ENCODE measurements at regions not wholly inside any gene's neighbourhood (a gene's known extent, or its start where the extent isn't known, plus 50 kb on each side); places are given as distances from the start of the nearest gene placed in this dataset.

DNA sequence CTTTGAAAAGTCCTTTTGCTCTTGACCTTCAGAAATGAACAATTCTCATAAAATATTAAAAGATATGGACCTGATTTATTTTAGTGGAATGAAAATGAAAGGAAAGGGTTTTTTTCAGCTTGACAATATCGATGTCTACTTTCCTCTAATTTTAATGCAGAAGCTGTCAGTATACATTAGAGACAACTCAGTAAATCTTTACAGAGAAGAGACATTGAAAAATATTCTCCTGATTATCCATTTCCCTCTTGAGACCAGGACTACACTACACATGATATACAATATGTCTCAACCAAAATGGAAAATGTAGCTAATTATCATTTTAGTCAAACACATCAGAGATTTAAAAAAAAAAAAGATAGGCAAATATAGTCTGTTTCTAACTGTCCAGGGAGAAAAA is 288.5 kb upstream of the NUDT12 start:
- no peak for DNase-seq (ENCODE audit: low spot score)
- Histone ChIP-seq H3K36me3 (no peaks in the 10 kb centered on the region), H3K4me3 (no peak overlapping the region), H3K4me1 (replicated peaks) (no peaks in the 10 kb centered on the region), H3K27me3 (replicated peaks; ENCODE audit: insufficient read depth) (no peaks in the 10 kb centered on the region), H3K27ac (no peak overlapping the region), H3K9me3 (no peaks in the 10 kb centered on the region)
- WGBS, result 87% methylated on average over 1 of the region's 1 CpG
- TF ChIP-seq POLR2A (IDR thresholded peaks at IDR 0.05), result no peak
- intact Hi-C loops (cut with DNase I), result no loop called here

DNA sequence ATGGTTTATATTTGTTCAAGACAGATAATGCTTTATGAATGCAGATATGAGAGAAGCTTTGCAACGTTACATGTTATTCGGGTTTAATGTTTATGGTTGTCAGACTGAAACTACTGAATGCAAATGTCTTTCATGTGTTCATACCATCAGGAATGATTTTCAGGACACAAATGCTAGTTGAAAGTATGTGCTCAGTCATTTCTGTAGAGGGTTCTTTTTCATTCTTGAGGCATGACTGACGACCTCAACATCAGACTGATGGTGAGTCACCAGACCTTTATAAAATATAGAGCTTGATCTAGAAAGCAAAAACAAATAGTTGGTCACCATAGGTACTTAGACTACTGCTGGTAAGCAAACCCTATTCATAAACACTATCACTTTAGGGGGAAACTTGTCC is 287.3 kb upstream of the NUDT12 start:
- no peak overlapping the region for H3K27ac ChIP-seq
- H3K36me3 ChIP-seq, result no peaks in the 10 kb centered on the region
- H3K9me3 ChIP-seq, result no peaks in the 10 kb centered on the region
- TF ChIP-seq, protein P1, sequence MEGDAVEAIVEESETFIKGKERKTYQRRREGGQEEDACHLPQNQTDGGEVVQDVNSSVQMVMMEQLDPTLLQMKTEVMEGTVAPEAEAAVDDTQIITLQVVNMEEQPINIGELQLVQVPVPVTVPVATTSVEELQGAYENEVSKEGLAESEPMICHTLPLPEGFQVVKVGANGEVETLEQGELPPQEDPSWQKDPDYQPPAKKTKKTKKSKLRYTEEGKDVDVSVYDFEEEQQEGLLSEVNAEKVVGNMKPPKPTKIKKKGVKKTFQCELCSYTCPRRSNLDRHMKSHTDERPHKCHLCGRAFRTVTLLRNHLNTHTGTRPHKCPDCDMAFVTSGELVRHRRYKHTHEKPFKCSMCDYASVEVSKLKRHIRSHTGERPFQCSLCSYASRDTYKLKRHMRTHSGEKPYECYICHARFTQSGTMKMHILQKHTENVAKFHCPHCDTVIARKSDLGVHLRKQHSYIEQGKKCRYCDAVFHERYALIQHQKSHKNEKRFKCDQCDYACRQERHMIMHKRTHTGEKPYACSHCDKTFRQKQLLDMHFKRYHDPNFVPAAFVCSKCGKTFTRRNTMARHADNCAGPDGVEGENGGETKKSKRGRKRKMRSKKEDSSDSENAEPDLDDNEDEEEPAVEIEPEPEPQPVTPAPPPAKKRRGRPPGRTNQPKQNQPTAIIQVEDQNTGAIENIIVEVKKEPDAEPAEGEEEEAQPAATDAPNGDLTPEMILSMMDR (IDR thresholded peaks at IDR 0.05), result no peak
- TF ChIP-seq POLR2A (IDR thresholded peaks at IDR 0.05) (no peak), POLR2AphosphoS5 (IDR thresholded peaks at IDR 0.05) (no peak)
- no peaks in the 10 kb centered on the region for H3K27me3 ChIP-seq (replicated peaks; ENCODE audit: insufficient read depth)
- intact Hi-C loops (cut with DNase I), result no loop called here
- DNase-seq (ENCODE audit: low spot score), result no peak
- 81% methylated on average over 3 of the region's 3 CpGs for WGBS
- H3K4me1 ChIP-seq (replicated peaks), result no peaks in the 10 kb centered on the region
- H3K4me3 ChIP-seq, result no peak overlapping the region

DNA sequence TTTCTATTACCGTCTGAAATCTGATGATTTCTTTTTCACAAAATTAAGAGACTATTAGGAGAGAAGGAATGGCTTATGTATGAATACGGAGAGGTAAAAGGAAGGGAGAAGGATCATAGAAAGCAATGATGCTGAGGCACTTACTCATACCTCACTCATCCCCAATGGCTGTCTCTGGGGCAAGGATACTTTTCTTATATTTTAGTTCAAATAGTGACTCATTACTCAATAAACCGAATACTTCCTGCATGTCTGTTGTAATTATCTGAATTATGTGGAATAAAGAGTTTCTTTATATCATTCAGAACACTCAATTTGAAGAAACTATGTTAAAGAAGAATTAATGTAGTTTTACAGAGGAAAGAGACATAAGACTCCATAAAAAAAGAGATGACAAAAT is 284.5 kb upstream of the NUDT12 start:
- no peak for TF ChIP-seq POLR2A (IDR thresholded peaks at IDR 0.05)
- TF ChIP-seq, protein P1 (IDR thresholded peaks at IDR 0.05), result no peak
- no peak for TF ChIP-seq POLR2AphosphoS5 (IDR thresholded peaks at IDR 0.05)
- Histone ChIP-seq H3K9me3 (no peaks in the 10 kb centered on the region), H3K36me3 (no peaks in the 10 kb centered on the region), H3K27ac (no peak overlapping the region), H3K4me1 (replicated peaks) (no peaks in the 10 kb centered on the region), H3K27me3 (replicated peaks; ENCODE audit: insufficient read depth) (no peaks in the 10 kb centered on the region), H3K4me3 (no peak overlapping the region)
- DNase-seq (ENCODE audit: low spot score), result no peak
- 85% methylated on average over 3 of the region's 3 CpGs for WGBS
- intact Hi-C loops (cut with DNase I), result no loop called here

DNA sequence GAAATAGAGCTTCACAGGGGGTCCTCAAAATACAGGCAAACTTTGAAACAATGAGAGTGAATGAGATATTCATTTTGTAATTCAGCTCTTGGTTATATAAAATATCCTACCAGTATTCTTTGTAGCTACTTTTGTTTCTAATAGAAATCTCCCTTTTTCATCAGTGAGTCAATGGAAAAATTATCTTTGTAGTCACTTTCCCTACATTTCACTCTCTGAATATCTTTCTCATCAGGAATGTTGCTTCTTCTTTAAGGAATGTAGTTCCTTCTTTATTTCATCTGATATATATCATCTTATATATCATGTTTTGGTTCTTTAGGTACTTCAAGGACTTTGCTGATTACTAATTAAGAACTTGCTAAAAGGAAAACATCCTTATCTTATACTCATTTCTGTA is 280.3 kb upstream of the NUDT12 start:
- Histone ChIP-seq H3K9me3 (no peaks in the 10 kb centered on the region), H3K27me3 (replicated peaks; ENCODE audit: insufficient read depth) (no peaks in the 10 kb centered on the region), H3K4me1 (replicated peaks) (no peaks in the 10 kb centered on the region), H3K4me3 (no peak overlapping the region), H3K27ac (no peak overlapping the region), H3K36me3 (no peaks in the 10 kb centered on the region)
- DNase-seq (ENCODE audit: low spot score), result no peak
- no peak for TF ChIP-seq POLR2A (IDR thresholded peaks at IDR 0.05)
- TF ChIP-seq, protein P1 (IDR thresholded peaks at IDR 0.05), result no peak
- TF ChIP-seq POLR2AphosphoS5 (IDR thresholded peaks at IDR 0.05), result no peak
- intact Hi-C loops (cut with DNase I), result no loop called here

DNA sequence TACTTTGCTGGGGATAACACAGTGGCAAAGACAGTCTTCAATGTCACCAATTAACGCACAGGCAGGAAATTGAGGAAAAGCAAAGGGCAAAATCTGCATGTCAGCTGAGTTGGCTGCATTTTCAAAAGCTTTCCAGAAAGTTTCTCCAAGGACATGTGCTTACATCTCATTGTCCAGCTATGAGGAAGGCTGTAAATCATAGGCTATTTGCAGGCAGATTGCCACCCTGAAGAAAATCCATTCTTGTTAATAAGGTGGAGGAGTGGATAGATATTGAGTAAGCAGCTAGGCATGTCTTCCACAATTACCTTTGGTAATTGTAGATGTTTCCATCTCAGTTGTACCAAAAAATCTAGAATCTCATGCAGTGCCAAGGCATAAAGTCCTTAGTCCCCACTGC is 278.0 kb upstream of the NUDT12 start:
- no peaks in the 10 kb centered on the region for H3K36me3 ChIP-seq
- no peak for TF ChIP-seq POLR2A (IDR thresholded peaks at IDR 0.05)
- no peaks in the 10 kb centered on the region for H3K27me3 ChIP-seq (replicated peaks; ENCODE audit: insufficient read depth)
- no peak overlapping the region for H3K27ac ChIP-seq
- intact Hi-C loops (cut with DNase I), result no loop called here
- WGBS, result 39% methylated on average over 1 of the region's 1 CpG
- no peaks in the 10 kb centered on the region for H3K9me3 ChIP-seq
- no peaks in the 10 kb centered on the region for H3K4me1 ChIP-seq (replicated peaks)
- DNase-seq (ENCODE audit: low spot score), result no peak
- no peak overlapping the region for H3K4me3 ChIP-seq

DNA sequence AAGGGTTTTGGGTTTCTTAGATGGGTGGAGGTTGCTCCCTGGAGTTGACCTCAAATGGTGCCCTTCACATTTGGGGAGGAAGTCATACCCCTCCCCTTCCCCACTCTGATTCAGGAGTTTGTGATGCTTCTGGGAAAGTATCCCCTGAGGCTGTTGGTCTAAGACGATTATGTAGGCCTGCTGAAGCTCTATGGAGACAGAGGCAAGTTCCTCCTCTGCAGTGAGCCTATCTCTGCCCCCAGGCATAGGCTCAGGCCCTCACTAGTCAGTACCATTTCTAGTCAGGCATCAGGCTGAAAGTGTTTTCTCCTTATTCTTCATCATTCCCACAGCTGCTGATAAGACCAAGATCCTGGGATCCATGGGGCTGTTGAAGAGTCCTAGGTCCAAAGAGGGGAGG is 271.6 kb upstream of the NUDT12 start:
- TF ChIP-seq POLR2AphosphoS5 (IDR thresholded peaks at IDR 0.05) (no peak), POLR2A (IDR thresholded peaks at IDR 0.05) (no peak)
- TF ChIP-seq, protein P1 (IDR thresholded peaks at IDR 0.05), result no peak
- H3K27ac ChIP-seq, result no peak overlapping the region
- H3K4me3 ChIP-seq, result no peak overlapping the region
- 50% methylated on average over 1 of the region's 1 CpG for WGBS
- no peaks in the 10 kb centered on the region for H3K36me3 ChIP-seq
- no peaks in the 10 kb centered on the region for H3K4me1 ChIP-seq (replicated peaks)
- H3K27me3 ChIP-seq (replicated peaks; ENCODE audit: insufficient read depth), result no peaks in the 10 kb centered on the region
- DNase-seq (ENCODE audit: low spot score), result no peak
- intact Hi-C loops (cut with DNase I), result no loop called here
- H3K9me3 ChIP-seq, result no peaks in the 10 kb centered on the region
